HEK293 (cell line): ENCODE measurements at regions not wholly inside any gene's neighbourhood (a gene's known extent, or its start where the extent isn't known, plus 50 kb on each side); places are given as distances from the start of the nearest gene placed in this dataset.

Source experiments
- CTCF ChIA-PET: fragments of 350-600 bp; formaldehyde crosslinking; extraction: SDS; loops from one replicate; lab custom pipeline; 2021; ENCODE audit warnings: antibody characterized with exemption; lab: Yijun Ruan, JAX
- POLR2A ChIA-PET: fragments of 300-600 bp; formaldehyde crosslinking; extraction: SDS; loops from one replicate; lab custom pipeline; 2020; ENCODE audit warnings: antibody characterized with exemption, inconsistent platforms; lab: Yijun Ruan, JAX
- H3K27ac ChIP-seq: fragments of 200-500 bp; sonication (Bioruptor generic); 2 replicates; pipeline ENCODE4 v1.5.1; 2014; ENCODE audit warnings: low read depth, low read length, control low read depth, inconsistent platforms; ENCODE audit errors: extremely low read depth
- H3K36me3 ChIP-seq, 2 experiments: fragments of 200-500 bp in 1 of 2; sonication (Bioruptor generic) in 1 of 2; 1 replicate in 1 of 2; 2 replicates in 1 of 2; pipeline ENCODE4 v1.5.1; 2014 to 2017; ENCODE audit warnings: inconsistent platforms in 2 of 2, low read length in 2 of 2; ENCODE audit not compliant: control insufficient read depth in 2 of 2, insufficient read depth in 1 of 2
- H3K4me1 ChIP-seq: fragments of 200-500 bp; sonication (Bioruptor generic); 2 replicates; pipeline ENCODE4 v1.5.1; 2014; ENCODE audit warnings: mild to moderate bottlenecking, low read length, inconsistent platforms; ENCODE audit not compliant: control insufficient read depth, insufficient read depth
- H3K4me3 ChIP-seq: 2 replicates; pipeline ENCODE4 v1.5.1; 2011; ENCODE audit warnings: low read depth, mild to moderate bottlenecking, control low read depth, low read length, moderate library complexity
- H3K9me3 ChIP-seq: fragments of 200-500 bp; sonication (Bioruptor generic); 2 replicates; pipeline ENCODE4 v1.5.1; 2014; ENCODE audit warnings: low read depth, low read length, inconsistent platforms; ENCODE audit not compliant: control insufficient read depth, insufficient read depth
- MZF1 ChIP-seq: fragments of 450-650 bp; formaldehyde crosslinking; IDR thresholded peaks from 2 replicates; pipeline ENCODE4 v1.5.1; 2017; ENCODE audit warnings: missing biosample characterization, missing genetic modification characterization, borderline replicate concordance
- REST ChIP-seq: fragments of 450-650 bp; formaldehyde crosslinking; IDR thresholded peaks from 2 replicates; pipeline ENCODE4 v1.5.1; 2016; ENCODE audit warnings: missing biosample characterization, missing genetic modification characterization
- YY1 ChIP-seq: fragments of 450-650 bp; formaldehyde crosslinking; IDR thresholded peaks from 2 replicates; pipeline ENCODE4 v1.5.1; 2018; ENCODE audit warnings: missing biosample characterization, missing genetic modification characterization
- ZBTB1 ChIP-seq: fragments of 450-650 bp; formaldehyde crosslinking; IDR thresholded peaks from 2 replicates; pipeline ENCODE4 v1.5.1; 2016; ENCODE audit warnings: missing biosample characterization, missing genetic modification characterization
- ZFP69B ChIP-seq: fragments of 450-650 bp; formaldehyde crosslinking; IDR thresholded peaks from 2 replicates; pipeline ENCODE4 v1.5.1; 2016; ENCODE audit warnings: missing biosample characterization, missing genetic modification characterization
- ZNF148 ChIP-seq: fragments of 450-650 bp; formaldehyde crosslinking; IDR thresholded peaks from 2 replicates; pipeline ENCODE4 v1.5.0; 2017; ENCODE audit warnings: missing biosample characterization, missing genetic modification characterization, borderline replicate concordance
- ZNF16 ChIP-seq: fragments of 450-650 bp; formaldehyde crosslinking; IDR thresholded peaks from 2 replicates; pipeline ENCODE4 v1.5.1; 2016; ENCODE audit warnings: low read depth, missing biosample characterization, missing genetic modification characterization
- ZNF223 ChIP-seq: fragments of 450-650 bp; formaldehyde crosslinking; IDR thresholded peaks from 2 replicates; pipeline ENCODE4 v1.5.1; 2016; ENCODE audit warnings: missing biosample characterization, missing genetic modification characterization
- ZNF280C ChIP-seq: fragments of 450-650 bp; formaldehyde crosslinking; IDR thresholded peaks from 2 replicates; pipeline ENCODE4 v1.5.1; 2016; ENCODE audit warnings: missing biosample characterization, missing genetic modification characterization
- ZNF350 ChIP-seq: fragments of 450-650 bp; formaldehyde crosslinking; IDR thresholded peaks from 2 replicates; pipeline ENCODE4 v1.5.0; 2017; ENCODE audit warnings: missing biosample characterization, mild to moderate bottlenecking, missing genetic modification characterization
- ZNF544 ChIP-seq: fragments of 450-650 bp; formaldehyde crosslinking; IDR thresholded peaks from 2 replicates; pipeline ENCODE4 v1.5.0; 2017; ENCODE audit warnings: missing biosample characterization, missing genetic modification characterization
- ZNF629 ChIP-seq: fragments of 450-650 bp; formaldehyde crosslinking; IDR thresholded peaks from 2 replicates; pipeline ENCODE4 v1.5.1; 2017; ENCODE audit warnings: missing biosample characterization, missing genetic modification characterization
- ZSCAN5A ChIP-seq: fragments of 450-650 bp; formaldehyde crosslinking; IDR thresholded peaks from 2 replicates; pipeline ENCODE4 v1.5.1; 2016; ENCODE audit warnings: missing biosample characterization, missing genetic modification characterization
- TF ChIP-seq, protein P1 (sequence below): fragments of 450-650 bp; formaldehyde crosslinking; IDR thresholded peaks from 2 replicates; pipeline ENCODE4 v1.5.1; 2017; ENCODE audit warnings: missing biosample characterization, mild to moderate bottlenecking, missing genetic modification characterization, moderate library complexity

- TF ChIP-seq ZNF280C (tag by site-specific recombination) (no peak), YY1 (tag by site-specific recombination) (no peak), MZF1 (no peak), ZNF629 (tag by site-specific recombination) (no peak)
Observed at GRCh38 chr4:59834943-59835342, 1365.2 kb upstream of the ADGRL3 start (continued).

DNA sequence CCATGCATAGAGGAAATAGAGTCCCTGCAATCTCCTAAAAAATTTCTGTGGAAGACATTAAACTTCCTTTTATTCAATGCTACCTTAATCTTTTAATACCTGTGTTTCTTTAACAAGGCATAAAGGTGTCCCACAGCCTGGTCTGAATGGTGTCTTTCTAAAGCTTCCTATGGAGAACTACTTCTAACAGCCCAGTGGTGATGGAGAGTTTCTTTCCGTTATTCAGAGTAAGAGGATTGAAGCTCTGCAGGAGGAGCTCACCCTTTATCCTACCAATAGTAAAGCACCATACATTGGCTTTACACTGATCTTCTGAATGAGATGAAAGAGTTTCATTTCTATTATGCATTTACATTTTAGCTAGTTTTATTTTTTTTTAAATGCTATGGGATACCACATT is 1362.4 kb upstream of the ADGRL3 start:
- POLR2A ChIA-PET = no interaction called here
- no peak overlapping the region for H3K27ac ChIP-seq

More for the DNA sequence above, 1362.4 kb upstream of the ADGRL3 start:
- Histone ChIP-seq H3K36me3 (no peaks in the 10 kb centered on the region), H3K4me3 (no peak overlapping the region), H3K9me3 (no peaks in the 10 kb centered on the region), H3K4me1 (no peaks in the 10 kb centered on the region)
- TF ChIP-seq, protein P1, sequence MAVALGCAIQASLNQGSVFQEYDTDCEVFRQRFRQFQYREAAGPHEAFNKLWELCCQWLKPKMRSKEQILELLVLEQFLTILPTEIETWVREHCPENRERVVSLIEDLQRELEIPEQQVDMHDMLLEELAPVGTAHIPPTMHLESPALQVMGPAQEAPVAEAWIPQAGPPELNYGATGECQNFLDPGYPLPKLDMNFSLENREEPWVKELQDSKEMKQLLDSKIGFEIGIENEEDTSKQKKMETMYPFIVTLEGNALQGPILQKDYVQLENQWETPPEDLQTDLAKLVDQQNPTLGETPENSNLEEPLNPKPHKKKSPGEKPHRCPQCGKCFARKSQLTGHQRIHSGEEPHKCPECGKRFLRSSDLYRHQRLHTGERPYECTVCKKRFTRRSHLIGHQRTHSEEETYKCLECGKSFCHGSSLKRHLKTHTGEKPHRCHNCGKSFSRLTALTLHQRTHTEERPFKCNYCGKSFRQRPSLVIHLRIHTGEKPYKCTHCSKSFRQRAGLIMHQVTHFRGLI (tag by site-specific recombination) = no peak
- no peak for TF ChIP-seq ZNF223 (tag by site-specific recombination)
- TF ChIP-seq ZBTB1 (tag by site-specific recombination) = no peak
- no peak for TF ChIP-seq ZFP69B (tag by site-specific recombination)
- TF ChIP-seq REST = no peak
- no peak for TF ChIP-seq ZNF148 (tag by site-specific recombination)
- no peak for TF ChIP-seq ZSCAN5A
- TF ChIP-seq ZNF544 (tag by site-specific recombination) = no peak
- no peak for TF ChIP-seq ZNF16 (tag by site-specific recombination)
- TF ChIP-seq ZNF350 (tag by site-specific recombination) = no peak
- CTCF ChIA-PET = no interaction called here
